ENCODE measurements at regions not wholly inside any gene's neighbourhood (a gene's known extent, or its start where the extent isn't known, plus 50 kb on each side); places are given as distances from the start of the nearest gene placed in this dataset.

DNA sequence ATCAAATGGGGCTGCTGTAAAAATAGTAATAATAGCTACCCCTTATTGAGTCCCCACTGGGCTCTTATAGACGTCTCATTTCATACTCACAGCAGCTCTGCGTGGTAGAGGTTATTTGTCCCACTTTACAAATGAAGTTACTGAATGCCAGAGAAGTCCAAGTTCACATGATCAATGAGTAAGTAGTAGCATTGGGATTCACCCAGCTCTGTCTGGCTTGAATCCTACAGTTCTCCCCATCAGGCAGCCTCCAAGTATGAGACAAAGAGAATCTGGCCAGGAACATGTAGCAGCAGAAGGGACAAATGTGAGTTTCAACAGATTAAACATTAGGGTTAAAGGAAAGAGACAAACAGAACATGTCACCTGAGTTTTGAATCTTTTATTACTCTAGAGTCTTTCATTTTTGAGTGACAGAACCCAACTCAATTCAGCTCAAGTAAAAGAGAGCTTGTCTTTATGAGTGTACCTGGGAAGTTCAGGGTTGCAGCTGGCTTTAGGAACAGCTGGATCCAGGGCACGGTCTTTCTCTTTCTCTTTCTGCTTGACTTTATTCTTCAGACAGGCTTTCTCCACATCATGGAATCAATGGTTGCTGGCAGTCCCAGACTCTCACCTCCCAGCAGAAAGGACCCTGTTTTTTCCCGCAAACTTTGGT lies 64.1 kb upstream of the JDP2 start:
- no peak for DNase-seq (ENCODE audit: low spot score in 2 of 2)
- ATAC-seq = no peak

DNA sequence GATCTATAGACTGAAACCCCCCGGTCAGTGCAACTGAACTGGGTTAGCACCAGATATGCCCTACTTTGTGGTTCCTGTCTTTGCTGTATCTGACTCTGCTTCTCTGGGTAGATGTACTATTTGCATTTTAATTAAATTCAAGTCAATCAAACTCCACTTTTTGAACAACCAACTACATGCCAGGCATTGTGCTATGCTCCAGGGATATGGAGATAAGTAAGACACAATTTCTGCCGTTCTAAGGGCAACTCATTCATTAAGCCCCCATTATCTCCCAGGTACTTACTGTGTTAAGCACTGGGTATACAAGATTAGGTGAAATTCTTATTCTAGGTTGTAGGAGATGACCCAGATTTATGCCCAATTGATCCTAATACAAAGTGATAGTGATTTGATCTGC lies 62.7 kb upstream of the JDP2 start:
- no peaks in the 10 kb centered on the region for H3K36me3 Mint-ChIP-seq
- no peak overlapping the region for H3K27ac Mint-ChIP-seq
- no peaks in the 10 kb centered on the region for H3K4me1 Mint-ChIP-seq
- no peaks in the 10 kb centered on the region for H3K9me3 Mint-ChIP-seq
- DNase-seq (ENCODE audit: low spot score in 2 of 2) (no peak), ATAC-seq (no peak)
- no peak overlapping the region for H3K4me3 Mint-ChIP-seq

More for the DNA sequence above, 64.1 kb upstream of the JDP2 start:
- Mint-ChIP-seq H3K4me1 (no peaks in the 10 kb centered on the region), H3K9me3 (no peaks in the 10 kb centered on the region), H3K4me3 (no peak overlapping the region), H3K27ac (peak overlapping the region; percentile 23), H3K36me3 (no peaks in the 10 kb centered on the region)

DNA sequence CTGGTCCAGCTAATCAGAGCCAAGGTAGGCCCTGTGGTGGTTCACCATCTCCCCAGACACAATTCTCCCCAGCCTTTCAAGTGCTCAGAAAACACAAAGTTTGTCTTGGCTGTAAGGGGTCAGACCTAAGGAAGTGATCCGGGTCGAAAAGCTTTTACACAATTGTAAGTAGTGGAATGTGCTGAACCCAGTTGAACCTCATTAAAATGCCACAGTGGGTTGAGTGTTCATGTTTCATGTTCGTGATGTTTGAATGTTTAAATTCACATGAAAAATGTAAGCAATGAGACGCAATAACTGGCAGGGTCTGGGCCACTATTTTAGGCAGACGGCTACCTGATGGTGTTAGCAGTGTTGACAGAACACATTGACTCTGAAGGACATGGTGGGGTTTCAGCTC lies 60.9 kb upstream of the JDP2 start:
- ATAC-seq (no peak), DNase-seq (ENCODE audit: low spot score in 2 of 2) (no peak)
- Mint-ChIP-seq H3K4me1 (no peaks in the 10 kb centered on the region), H3K27ac (no peak overlapping the region), H3K36me3 (no peaks in the 10 kb centered on the region), H3K4me3 (no peak overlapping the region), H3K9me3 (no peaks in the 10 kb centered on the region)

DNA sequence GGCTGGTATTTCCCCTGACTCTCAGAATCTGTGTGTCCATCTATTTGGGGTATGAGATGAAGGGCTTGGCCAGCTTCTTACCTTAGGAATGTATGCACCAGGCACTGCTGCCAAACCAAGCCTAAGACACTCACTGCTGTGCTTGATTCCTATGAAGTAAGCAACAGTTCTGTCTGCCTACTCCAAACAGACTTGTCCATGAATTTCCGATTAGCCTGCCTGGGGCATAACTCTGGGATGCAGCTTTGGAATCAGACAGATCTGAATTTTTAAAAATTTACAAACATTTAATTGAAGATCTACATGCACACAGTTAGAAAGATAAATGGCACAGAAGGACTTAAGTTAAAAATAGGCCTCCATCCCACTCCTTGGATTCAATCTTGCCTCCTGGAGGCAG lies 59.5 kb upstream of the JDP2 start:
- H3K4me3 Mint-ChIP-seq = no peak overlapping the region
- no peaks in the 10 kb centered on the region for H3K4me1 Mint-ChIP-seq
- DNase-seq (ENCODE audit: low spot score in 2 of 2) = no peak
- ATAC-seq = no peak
- no peak overlapping the region for H3K27ac Mint-ChIP-seq
- no peaks in the 10 kb centered on the region for H3K36me3 Mint-ChIP-seq
- H3K9me3 Mint-ChIP-seq = no peaks in the 10 kb centered on the region

DNA sequence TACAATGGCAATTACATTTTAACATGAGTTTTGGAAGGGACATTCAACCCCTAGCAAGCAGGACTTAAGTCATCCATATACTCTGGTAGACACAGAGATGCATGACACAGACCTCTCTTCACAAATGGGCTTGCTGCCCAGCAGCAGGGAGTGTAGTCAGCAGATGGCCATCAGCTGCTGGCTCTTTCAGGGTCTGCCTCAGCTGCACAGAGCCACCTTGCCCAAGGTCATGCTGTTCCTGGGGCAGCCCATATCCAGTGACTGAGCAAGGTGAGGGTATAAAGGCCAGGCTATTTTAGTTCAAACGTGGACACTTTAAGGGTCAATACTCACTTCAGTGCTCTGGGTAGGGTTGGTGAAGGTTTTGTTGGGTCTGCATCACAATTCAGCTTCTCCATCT lies 58.3 kb upstream of the JDP2 start:
- Mint-ChIP-seq H3K9me3 (no peaks in the 10 kb centered on the region), H3K4me1 (no peaks in the 10 kb centered on the region), H3K27ac (no peak overlapping the region), H3K36me3 (no peaks in the 10 kb centered on the region), H3K4me3 (no peak overlapping the region)
- no peak for ATAC-seq
- DNase-seq (ENCODE audit: low spot score in 2 of 2) = no peak

DNA sequence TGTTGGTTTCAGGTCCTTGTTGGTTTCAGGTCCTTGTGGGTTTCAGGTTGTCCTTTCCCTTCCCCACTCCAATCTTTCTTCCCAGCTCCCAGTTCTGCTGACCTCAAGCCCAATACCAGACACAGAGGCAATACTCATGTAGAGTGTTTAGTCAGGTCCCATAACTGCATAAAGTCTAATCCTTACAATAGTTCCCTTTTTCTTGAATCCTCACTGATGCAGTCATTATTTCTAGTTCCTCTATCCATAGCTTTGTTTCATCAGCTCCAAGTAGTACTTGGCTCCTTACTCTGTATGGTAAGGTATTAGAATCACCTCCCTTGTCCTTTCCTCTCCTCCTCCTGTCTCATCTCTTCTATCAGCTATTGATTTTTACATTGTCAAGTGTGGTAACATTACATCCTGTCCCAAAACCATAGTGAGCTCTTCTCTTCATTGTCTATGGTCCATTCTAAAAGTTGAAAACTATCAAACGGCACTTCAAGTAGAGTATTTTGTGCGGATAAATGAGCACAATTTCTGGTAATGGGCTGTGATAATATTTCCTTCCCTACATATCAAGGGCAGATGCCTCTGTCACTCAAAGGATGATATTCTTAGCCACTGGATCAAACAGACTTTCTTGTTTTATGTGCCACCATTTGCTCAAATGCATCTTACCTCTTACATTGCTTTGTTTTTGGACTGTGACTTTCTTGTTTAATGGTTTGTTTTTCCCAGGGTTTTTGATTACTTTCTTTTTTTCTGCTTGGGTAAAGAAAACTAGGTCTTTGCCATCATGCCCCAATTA lies 57.2 kb upstream of the JDP2 start:
- H3K9me3 Mint-ChIP-seq = no peaks in the 10 kb centered on the region
- no peak overlapping the region for H3K4me3 Mint-ChIP-seq
- H3K27ac Mint-ChIP-seq = no peak overlapping the region
- no peaks in the 10 kb centered on the region for H3K36me3 Mint-ChIP-seq
- DNase-seq (ENCODE audit: low spot score in 2 of 2) (no peak), ATAC-seq (no peak)
- H3K4me1 Mint-ChIP-seq = no peaks in the 10 kb centered on the region

DNA sequence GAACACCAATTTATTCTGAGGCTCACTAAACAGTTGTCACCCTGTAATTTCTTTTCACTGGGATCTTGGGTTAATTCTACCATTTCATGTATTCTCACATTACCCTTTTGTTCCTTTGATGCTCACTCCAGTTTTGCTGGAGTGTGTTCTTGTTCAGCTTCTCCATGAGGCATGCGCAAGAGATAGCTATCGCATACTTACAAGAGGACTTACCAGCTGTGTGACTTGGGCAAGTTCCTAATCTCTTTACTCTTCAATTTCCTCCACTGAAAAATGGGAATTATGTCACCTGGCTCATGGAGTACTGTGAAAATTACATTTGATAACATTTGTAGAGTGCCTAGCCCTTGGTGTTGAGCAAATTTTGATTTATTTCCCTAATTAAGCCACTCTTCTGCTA lies 56.5 kb upstream of the JDP2 start:
- no peaks in the 10 kb centered on the region for H3K4me1 Mint-ChIP-seq
- no peaks in the 10 kb centered on the region for H3K9me3 Mint-ChIP-seq
- no peak overlapping the region for H3K27ac Mint-ChIP-seq
- no peaks in the 10 kb centered on the region for H3K36me3 Mint-ChIP-seq
- H3K4me3 Mint-ChIP-seq = no peak overlapping the region
- no peak for DNase-seq (ENCODE audit: low spot score in 2 of 2)
- no peak for ATAC-seq

DNA sequence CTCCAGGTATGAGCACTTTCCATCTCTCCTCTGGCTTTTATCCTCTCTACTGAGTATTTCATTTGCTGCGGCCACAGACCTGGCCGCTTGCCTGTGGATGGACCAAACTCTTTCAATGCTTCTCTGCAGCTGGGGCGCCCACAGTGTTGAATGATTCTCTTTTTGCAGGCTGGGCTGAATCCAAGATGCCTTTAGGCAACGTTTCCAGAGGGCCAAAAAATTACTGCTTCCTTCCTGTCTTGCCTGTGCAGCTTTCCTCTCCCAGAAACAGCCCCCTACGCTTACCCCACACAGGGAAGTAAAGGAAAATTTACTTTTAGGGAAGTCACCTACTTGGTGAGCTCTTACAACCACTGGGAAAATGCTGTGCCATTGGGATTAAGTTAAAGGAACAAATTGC lies 55.6 kb upstream of the JDP2 start:
- no peak for DNase-seq (ENCODE audit: low spot score in 2 of 2)
- H3K27ac Mint-ChIP-seq = no peak overlapping the region
- H3K9me3 Mint-ChIP-seq = no peaks in the 10 kb centered on the region
- ATAC-seq = no peak
- H3K4me1 Mint-ChIP-seq = no peaks in the 10 kb centered on the region
- no peaks in the 10 kb centered on the region for H3K36me3 Mint-ChIP-seq
- no peak overlapping the region for H3K4me3 Mint-ChIP-seq

DNA sequence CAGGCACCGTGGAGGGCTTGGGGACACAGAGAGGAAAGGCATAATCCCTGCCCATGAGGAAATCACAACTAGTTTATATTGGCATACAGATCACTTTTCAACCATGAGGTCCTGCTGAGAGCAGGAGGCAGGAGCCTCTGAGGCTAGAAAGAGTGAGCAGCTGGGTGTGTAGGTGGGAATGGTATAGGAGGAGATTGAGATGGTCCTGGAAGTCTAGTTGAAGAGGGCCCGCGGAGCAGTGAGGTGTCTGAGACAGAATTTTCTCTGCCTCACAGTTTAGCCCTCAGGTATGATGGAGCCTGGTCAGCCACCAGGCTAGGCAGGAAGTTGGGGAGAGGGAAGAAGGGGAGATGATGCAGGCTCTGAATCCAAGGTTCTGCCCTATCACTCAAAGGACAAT lies 54.7 kb upstream of the JDP2 start:
- Mint-ChIP-seq H3K4me3 (no peak overlapping the region), H3K4me1 (no peaks in the 10 kb centered on the region), H3K36me3 (no peaks in the 10 kb centered on the region), H3K9me3 (no peaks in the 10 kb centered on the region), H3K27ac (no peak overlapping the region)
- no peak for DNase-seq (ENCODE audit: low spot score in 2 of 2)
- no peak for ATAC-seq

DNA sequence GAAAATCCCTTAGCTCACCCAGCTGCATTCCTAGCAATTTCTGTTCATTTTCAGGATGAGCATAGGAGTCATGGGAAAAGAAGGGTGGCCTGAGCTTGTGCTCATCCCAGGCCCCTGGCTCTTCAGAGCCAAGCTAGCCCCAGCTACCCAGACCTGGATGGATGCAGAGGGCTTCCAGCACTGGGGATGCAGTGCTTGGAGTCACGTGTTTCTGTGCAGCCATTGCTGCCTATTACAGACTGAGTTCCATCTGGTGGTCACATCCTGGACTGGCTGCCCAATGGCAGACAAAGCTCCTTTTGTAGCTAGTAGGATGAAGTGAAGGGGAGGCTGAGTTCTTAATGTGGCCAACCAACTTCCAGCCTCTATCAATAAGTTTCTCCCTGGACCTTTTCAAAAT lies 54.2 kb upstream of the JDP2 start:
- Mint-ChIP-seq H3K27ac (no peak overlapping the region), H3K36me3 (no peaks in the 10 kb centered on the region)

DNA sequence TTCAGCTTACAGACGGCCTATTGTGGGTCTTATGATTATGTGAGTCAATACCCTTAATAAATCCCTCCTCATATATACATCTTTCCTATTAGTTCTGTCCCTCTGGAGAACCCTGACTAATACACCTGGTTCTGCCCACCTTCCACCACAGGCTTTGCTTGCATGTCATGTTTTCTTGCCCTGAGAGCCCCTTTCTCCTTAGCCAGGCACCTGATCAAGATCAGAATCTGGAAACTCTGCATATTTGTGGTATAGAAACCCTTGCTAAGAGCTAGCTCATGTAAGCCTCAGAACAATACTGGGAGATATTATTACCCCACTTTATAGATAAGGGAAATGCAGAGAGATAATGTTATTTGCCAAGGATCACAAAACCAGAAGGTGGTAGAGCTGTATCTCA lies 52.9 kb upstream of the JDP2 start:
- no peaks in the 10 kb centered on the region for H3K9me3 Mint-ChIP-seq
- DNase-seq (ENCODE audit: low spot score in 2 of 2) (no peak), ATAC-seq (no peak)
- H3K36me3 Mint-ChIP-seq = no peaks in the 10 kb centered on the region
- H3K27ac Mint-ChIP-seq = no peak overlapping the region
- no peak overlapping the region for H3K4me3 Mint-ChIP-seq
- H3K4me1 Mint-ChIP-seq = no peaks in the 10 kb centered on the region

More for the DNA sequence above, 54.2 kb upstream of the JDP2 start:
- Mint-ChIP-seq H3K9me3 (no peaks in the 10 kb centered on the region), H3K4me1 (no peaks in the 10 kb centered on the region), H3K4me3 (no peak overlapping the region)
- DNase-seq (ENCODE audit: low spot score in 2 of 2) (no peak), ATAC-seq (no peak)

DNA sequence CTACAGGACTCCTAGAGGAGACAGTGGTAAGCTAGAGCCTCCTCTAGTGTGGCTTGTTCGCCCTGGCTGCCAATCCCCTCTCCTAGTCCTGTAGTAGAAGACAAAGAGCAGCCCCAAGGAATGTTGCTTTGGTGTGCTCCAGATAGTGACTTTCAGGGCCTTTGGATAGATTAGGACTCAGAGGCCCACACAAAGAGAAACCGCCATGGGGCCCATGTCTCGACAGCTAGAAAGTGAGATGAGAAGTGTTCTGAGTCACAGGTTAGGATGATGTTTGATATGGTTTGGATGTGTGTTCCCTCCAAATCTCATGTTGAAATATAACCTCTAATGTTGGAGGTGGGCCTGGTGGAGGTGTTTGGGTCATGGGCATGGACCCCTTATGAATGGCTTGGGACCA lies 51.8 kb upstream of the JDP2 start:
- Mint-ChIP-seq H3K4me3 (no peak overlapping the region), H3K36me3 (no peaks in the 10 kb centered on the region), H3K27ac (no peak overlapping the region), H3K9me3 (no peaks in the 10 kb centered on the region), H3K4me1 (no peaks in the 10 kb centered on the region)
- ATAC-seq (no peak), DNase-seq (ENCODE audit: low spot score in 2 of 2) (no peak)
